CD4-positive, alpha-beta T cell treated with Interleukin-17A for 4 hours (primary cell): ENCODE measurements at regions not wholly inside any gene's neighbourhood (a gene's known extent, or its start where the extent isn't known, plus 50 kb on each side); places are given as distances from the start of the nearest gene placed in this dataset.
"Not testable (repeated sequence)": the region's sequence is repeated elsewhere in the genome, so short reads cannot be mapped to it uniquely, and the experiment has no call there.

Experiments
- DNase-seq: peaks from one replicate; pipeline ENCODE4 v3.0.0-alpha.2; 2020; ENCODE audit warnings: mixed read lengths

GRCh38 chr13:99693852-99694611, 192.8 kb downstream of the TM9SF2 start:
- DNase-seq, result no peak

DNA sequence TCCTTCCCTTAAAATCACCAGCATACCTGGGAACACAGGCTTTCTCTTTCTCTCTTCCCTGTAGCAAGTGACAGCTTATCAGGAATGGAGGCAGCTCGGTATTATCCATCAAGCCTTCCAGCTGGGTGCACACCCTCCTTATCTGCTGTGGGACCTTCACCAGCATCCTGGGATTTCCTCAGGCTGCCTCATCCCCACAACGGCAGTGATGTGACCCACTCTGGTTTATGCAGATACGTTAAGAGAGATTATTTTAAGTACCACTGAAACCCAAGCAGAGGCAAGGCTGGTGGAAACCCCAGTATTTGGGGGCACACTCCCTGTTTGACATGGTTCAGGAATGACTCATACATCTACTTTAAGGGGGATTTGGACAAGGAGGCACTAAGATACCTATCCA, 192.1 kb downstream of the TM9SF2 start:
- DNase-seq, result no peak

- DNase-seq, result no peak
Measured at GRCh38 chr13:99692854-99693253, 191.6 kb downstream of the TM9SF2 start.

DNA sequence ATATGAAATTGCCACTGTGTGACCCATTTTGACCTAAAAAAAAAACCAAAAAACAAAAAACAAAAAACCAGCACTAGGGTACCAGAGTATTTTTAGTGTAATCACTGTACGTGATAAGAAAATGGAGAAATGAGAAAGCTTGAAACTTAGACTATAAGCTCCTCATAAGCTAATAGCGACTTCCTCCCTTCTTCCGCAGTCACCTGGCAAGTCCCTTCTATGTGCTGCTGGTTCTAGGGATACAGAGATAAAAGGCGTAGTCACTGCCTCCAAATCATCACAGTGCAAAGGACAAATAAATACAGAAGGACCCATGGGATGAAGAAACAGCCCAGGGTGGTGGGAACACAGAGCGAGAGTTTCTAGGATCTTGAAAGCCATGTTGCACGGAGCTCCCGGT, 190.3 kb downstream of the TM9SF2 start:
- DNase-seq, result no peak

DNA sequence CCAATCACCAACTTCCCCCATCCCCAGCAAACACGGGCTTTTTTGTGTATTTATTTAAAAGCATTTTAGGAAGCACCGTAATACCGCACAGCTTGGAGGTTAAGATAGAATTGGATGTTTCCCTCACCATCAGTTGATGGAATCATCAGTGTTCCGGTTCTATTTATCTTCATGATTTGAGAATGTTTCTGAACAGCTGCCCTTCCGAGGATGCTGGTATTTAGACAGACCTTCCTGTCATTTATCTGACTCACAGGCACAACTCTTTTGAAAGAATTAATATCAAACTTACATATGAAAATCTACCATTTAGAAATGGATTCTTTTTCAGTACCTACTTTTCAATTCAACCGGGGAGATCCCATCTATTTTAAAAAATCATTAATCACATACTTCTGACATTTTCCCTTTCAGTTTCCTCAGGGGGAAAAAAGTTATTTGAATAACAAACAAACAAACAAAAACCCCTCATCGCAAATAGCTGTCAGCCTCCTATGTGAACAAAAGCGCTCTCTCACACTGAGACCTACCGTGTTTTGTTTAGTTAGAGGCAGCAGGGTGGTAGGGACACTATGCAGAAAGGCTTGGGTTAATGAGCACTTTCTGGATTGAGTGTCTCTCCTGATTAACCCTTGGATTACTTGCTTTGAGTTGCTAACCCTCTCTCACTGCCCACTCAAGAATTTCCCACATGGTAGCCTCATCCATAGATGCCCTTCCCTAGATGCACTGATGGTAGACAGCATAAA, 189.3 kb downstream of the TM9SF2 start:
- DNase-seq, result no peak

DNA sequence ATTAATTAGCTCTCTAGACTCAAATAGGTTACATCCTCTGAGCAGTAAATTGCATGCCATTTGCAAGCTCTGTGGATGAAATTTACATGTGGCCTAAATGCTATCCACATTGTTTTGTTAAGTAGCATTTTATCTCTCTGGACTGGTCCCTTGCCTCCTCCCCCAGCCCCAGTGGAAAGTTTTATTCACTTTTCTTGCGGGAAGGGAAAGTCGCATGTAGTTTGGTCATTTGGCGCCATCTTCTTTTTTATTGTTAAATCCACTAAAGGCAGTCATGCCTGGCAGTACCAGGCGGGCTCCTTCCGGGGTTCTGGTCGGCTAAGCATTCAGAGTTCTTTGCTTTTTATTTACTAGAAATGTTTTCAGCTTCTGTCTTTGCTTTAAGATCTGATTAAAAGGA, 188.7 kb downstream of the TM9SF2 start:
- DNase-seq, result no peak

DNA sequence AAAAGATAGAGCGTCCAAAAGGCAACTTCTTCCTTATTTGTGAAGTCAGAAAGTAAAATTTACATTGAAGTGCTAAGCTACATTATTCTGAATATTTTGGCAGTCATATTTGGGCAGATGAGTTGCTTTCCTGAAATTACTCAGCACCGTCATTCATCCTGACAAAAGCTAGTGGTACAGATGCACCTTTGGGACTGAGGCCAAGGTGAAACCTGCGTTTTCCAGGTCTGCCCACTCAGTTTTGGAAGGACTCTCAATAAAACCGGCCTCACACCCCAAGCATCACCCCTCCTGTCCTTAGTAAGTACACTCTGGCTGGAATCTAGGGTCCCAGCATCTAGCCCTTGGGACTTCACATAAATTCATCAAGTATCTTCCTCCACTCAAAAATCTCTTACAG, 187.5 kb downstream of the TM9SF2 start:
- no peak for DNase-seq

GRCh38 chr13:99687723-99688397, 186.6 kb downstream of the TM9SF2 start:
- no peak for DNase-seq

DNA sequence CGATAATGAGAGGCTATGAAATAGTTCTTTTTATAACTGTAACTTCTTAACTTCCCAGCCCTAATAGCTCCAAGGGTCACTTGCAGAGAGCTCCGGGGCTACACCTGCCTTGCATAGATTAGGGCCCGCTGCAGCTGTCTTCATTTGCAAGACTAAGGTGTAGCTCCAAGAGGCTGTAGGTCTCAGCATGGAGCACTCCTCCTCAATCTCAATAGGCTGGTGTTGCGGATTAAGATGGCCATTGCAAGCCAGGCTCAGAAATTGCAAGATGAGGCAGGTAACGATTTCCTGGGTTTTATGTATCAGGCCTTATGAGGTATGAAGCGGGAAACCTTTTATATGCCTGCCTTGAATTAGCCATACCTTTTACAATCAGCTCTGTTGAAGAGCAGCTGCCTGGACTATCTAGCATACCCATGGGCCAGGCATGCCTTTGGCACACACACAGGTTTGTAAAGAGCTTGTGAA, 185.7 kb downstream of the TM9SF2 start:
- DNase-seq, result no peak

DNA sequence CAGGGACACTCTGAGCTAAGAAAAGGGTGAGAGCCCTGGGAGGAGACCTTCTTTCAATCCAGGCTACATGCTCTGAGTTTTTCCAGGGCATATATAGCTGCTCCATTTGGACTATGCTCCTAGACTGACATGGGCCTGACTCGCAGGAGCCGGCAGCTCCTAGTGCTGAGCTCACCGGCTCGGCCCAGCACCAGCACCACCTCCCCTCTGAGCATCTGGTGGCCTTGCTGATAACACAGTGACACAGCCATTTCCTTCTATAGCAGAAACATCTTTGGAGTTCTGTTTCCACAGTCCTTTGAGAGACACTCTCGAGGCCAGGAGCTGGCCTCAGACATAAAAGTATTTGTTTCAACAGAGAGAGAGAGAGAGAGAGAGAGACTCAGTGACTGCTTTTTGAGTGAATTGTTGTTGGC, 184.9 kb downstream of the TM9SF2 start:
- no peak for DNase-seq

GRCh38 chr13:99681695-99682094, 180.4 kb downstream of the TM9SF2 start:
- no peak for DNase-seq

DNA sequence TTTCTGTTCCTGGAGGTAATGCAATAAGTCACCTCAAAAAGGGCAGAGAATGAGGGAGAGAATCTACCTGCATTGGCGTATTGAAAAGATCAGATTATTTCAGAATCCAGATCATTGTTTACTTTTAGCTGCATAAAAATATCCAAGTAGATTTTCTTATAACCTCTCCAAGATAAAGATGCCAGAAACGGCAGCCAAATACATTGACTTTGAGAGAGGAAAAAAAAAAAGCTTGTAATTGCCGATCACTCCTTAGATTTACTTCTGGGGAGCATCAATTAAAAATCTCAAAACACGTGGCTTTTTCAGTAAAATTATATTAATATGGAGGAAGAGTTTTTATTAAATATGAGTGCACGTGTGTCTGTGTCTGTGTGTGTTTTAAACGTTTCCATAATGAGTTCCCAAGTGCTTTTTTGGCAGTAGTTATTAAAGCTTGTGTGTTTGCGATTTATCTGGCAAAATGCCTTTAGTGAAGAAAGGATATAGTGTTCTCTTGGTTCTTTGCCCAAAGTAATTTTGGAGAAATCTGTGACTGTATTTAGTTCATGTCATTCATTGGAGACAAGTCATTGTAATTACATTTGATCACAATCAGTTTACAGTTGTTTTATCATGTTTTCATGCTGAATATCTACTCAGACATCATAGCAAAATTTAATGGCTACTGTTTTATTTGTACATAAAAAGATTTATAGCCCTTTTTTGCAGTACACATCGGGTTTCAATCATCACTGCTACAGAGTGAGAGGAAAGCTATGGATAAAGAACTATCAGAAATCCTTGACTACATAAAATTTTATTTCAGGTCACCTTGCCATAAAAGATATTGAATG, 176.1 kb downstream of the TM9SF2 start:
- no peak for DNase-seq

- no peak for DNase-seq
Measured at GRCh38 chr13:99671746-99672145, 170.5 kb downstream of the TM9SF2 start.

GRCh38 chr13:99669096-99669495, 167.8 kb downstream of the TM9SF2 start:
- DNase-seq, result not testable (repeated sequence)

DNA sequence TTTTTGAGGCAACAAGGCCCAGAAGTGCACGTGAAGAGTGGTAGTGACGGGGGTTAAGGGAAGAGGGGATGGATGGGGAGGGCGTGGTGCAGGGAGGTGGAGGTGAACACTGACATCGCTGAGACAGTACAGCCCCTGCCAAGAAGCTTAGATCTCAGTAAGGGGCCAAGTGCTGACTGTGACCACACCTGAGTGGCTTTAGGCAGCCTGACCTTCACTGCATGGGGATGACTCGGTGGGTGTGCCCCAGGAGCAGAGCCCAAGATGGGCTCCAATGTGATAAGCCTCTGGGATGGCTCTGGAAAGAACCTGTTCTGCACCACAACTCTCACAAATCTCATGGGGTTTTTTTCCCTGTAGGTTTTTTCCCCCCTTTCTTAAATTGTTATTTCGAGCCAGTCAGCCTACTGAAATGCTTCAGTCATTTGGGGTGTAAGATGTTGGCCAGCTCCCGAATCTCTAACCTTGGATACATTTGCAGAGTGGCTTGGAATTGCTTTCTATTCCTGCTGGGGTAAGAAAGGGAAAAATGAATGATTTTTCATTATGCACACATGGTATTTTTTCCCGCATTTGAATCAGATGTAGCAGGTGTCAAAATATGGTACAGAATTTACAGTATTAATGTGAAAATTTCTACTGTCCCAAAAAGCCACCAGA, 165.0 kb downstream of the TM9SF2 start:
- DNase-seq, result no peak

GRCh38 chr13:99665711-99666110, 164.4 kb downstream of the TM9SF2 start:
- no peak for DNase-seq

DNA sequence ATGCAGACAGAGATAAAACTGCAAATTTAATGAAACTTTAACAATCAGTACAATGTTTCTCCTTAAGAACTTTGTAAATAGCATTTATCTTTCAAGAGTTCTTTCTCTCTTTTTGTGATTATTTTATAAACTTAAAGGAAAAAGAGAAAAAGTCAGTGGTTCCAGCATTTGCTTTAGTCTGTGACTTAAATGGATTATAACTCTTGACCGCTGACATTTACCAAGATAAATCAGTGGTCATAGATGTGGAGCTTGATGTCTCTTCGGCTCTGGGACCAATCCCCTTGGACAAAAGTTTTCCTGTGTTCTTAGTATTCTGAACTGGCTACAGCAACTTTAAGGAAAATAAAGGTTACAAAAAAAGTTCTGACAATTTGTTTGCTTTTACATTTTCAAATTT, 162.6 kb downstream of the TM9SF2 start:
- no peak for DNase-seq

GRCh38 chr13:99663185-99663825, 162.0 kb downstream of the TM9SF2 start:
- no peak for DNase-seq

- DNase-seq, result no peak
Measured at GRCh38 chr13:99662678-99663077, 161.4 kb downstream of the TM9SF2 start.

GRCh38 chr13:99661791-99662190, 160.5 kb downstream of the TM9SF2 start:
- no peak for DNase-seq

GRCh38 chr13:99659866-99660554, 158.7 kb downstream of the TM9SF2 start:
- DNase-seq, result no peak
